H1 (cell line): ENCODE measurements at regions not wholly inside any gene's neighbourhood (a gene's known extent, or its start where the extent isn't known, plus 50 kb on each side); places are given as distances from the start of the nearest gene placed in this dataset.

Source experiments
- CTCF ChIA-PET: fragments of 300-600 bp; sonication (Branson Sonifier 250); formaldehyde crosslinking; loops from one replicate; lab custom pipeline; 2021; ENCODE audit not compliant: partially characterized antibody; lab: Charles Lee
- POLR2A ChIA-PET: fragments of 300-600 bp; sonication (Branson Sonifier 250); formaldehyde crosslinking; loops from one replicate; lab custom pipeline; 2021; ENCODE audit warnings: inconsistent platforms; ENCODE audit not compliant: partially characterized antibody; lab: Charles Lee
- DNase-seq, 2 experiments: peaks; one replicate each; pipeline versions ENCODE4 v3.0.0 to v3.0.0-alpha.2; 2010 to 2022; ENCODE audit warnings: low spot score in 2 of 2, low read depth in 1 of 2, mixed read lengths in 1 of 2
- FAIRE-seq: peaks from 2 replicates; lab custom pipeline; 2011; peaks lifted over from hg19 to GRCh38; lab: Jason Lieb, UNC
- H2AFZ ChIP-seq: 2 replicates; pipeline ENCODE4 v1.8.1; 2012; ENCODE audit warnings: low read length, inconsistent platforms
- H2AK5ac ChIP-seq: 2 replicates; pipeline ENCODE4 v1.6.1; 2013; ENCODE audit warnings: low read depth, low read length
- H2BK120ac ChIP-seq: replicated peaks from 2 replicates; pipeline ENCODE3; 2013; ENCODE audit warnings: low read depth, low read length, inconsistent platforms
- H2BK12ac ChIP-seq: 2 replicates; pipeline ENCODE4 v1.6.1; 2013; ENCODE audit warnings: low read depth, low read length
- H2BK15ac ChIP-seq: 2 replicates; pipeline ENCODE4 v1.6.1; 2013; ENCODE audit warnings: low read length
- H2BK20ac ChIP-seq: 2 replicates; pipeline ENCODE4 v1.6.1; 2013; ENCODE audit warnings: low read length
- H2BK5ac ChIP-seq: 2 replicates; pipeline ENCODE4 v1.6.1; 2013; ENCODE audit warnings: low read depth, low read length
- H3K14ac ChIP-seq: 2 replicates; pipeline ENCODE4 v1.6.1; 2013; ENCODE audit warnings: inconsistent platforms; ENCODE audit not compliant: insufficient read length
- H3K18ac ChIP-seq: 2 replicates; pipeline ENCODE4 v1.6.1; 2013; ENCODE audit warnings: low read length; ENCODE audit errors: extremely low read depth
- H3K23ac ChIP-seq: 2 replicates; pipeline ENCODE4 v1.6.1; 2013; ENCODE audit warnings: inconsistent platforms; ENCODE audit not compliant: insufficient read length
- H3K23me2 ChIP-seq: 2 replicates; pipeline ENCODE4 v1.6.1; 2013; ENCODE audit warnings: low read depth, low read length
- H3K27ac ChIP-seq: 2 replicates; pipeline ENCODE4 v1.6.1; 2011; ENCODE audit warnings: low read depth, low read length, inconsistent platforms
- H3K27me3 ChIP-seq, 4 experiments: replicated peaks in 1 of 4; 1 replicate in 1 of 4; 2 replicates in 3 of 4; pipeline versions ENCODE4 v1.6.1 to v1.8.1; 2011 to 2013; ENCODE audit warnings: low read length in 3 of 4, mild to moderate bottlenecking in 3 of 4, inconsistent platforms in 2 of 4, mixed read lengths in 2 of 4, moderate library complexity in 1 of 4; ENCODE audit not compliant: control insufficient read depth in 3 of 4, insufficient read depth in 3 of 4; ENCODE audit errors: extremely low read depth in 1 of 4
- H3K36me3 ChIP-seq, 4 experiments: 2 replicates each; pipeline versions ENCODE4 v1.6.1 to v1.8.1; 2011 to 2013; ENCODE audit warnings: mild to moderate bottlenecking in 4 of 4, low read length in 3 of 4, moderate library complexity in 2 of 4, control low read depth in 1 of 4, inconsistent platforms in 1 of 4; ENCODE audit not compliant: insufficient read depth in 4 of 4, control insufficient read depth in 2 of 4
- H3K4ac ChIP-seq: replicated peaks from 2 replicates; pipeline ENCODE3; 2013; ENCODE audit warnings: low read length, low read depth, mixed read lengths, inconsistent platforms; ENCODE audit not compliant: insufficient read length
- H3K4me1 ChIP-seq, 4 experiments: replicated peaks in 1 of 4; 1 replicate in 1 of 4; 2 replicates in 3 of 4; pipeline versions ENCODE4 v1.6.1 to v1.8.1; 2011 to 2013; ENCODE audit warnings: low read length in 3 of 4, inconsistent platforms in 2 of 4, mixed read lengths in 1 of 4; ENCODE audit not compliant: insufficient read depth in 4 of 4, control insufficient read depth in 3 of 4
- H3K4me2 ChIP-seq, 2 experiments: 2 replicates each; pipeline versions ENCODE4 v1.6.1 to v1.8.1; 2011 to 2013; ENCODE audit warnings: low read depth in 2 of 2, low read length in 2 of 2, control low read depth in 1 of 2, inconsistent platforms in 1 of 2, mild to moderate bottlenecking in 1 of 2; ENCODE audit not compliant: insufficient read depth in 1 of 2
- H3K4me3 ChIP-seq, 4 experiments: fragments of 200-600, 300-600 bp in 1 of 4; sonication (generic), shearing (Covaris generic), sonication (Bioruptor Twin) in 1 of 4; 2 replicates each; pipeline versions ENCODE4 v1.5.1 to v1.8.1; 2011 to 2016; ENCODE audit warnings: low read length in 4 of 4, low read depth in 3 of 4, control low read depth in 2 of 4, inconsistent platforms in 2 of 4, mild to moderate bottlenecking in 2 of 4, mixed read lengths in 1 of 4, moderate library complexity in 1 of 4; ENCODE audit not compliant: insufficient read depth in 2 of 4; ENCODE audit errors: extremely low read depth in 1 of 4
- H3K56ac ChIP-seq: replicated peaks from 2 replicates; pipeline ENCODE3; 2013; ENCODE audit warnings: low read depth, mild to moderate bottlenecking, mixed read lengths, low read length, inconsistent platforms; ENCODE audit not compliant: insufficient read length
- H3K79me1 ChIP-seq: 2 replicates; pipeline ENCODE4 v1.6.1; 2013; ENCODE audit warnings: low read depth, low read length, control low read depth
- H3K79me2 ChIP-seq, 2 experiments: 2 replicates each; pipeline versions ENCODE4 v1.6.1 to v1.8.1; 2012 to 2013; ENCODE audit warnings: low read length in 2 of 2, mild to moderate bottlenecking in 2 of 2, inconsistent platforms in 1 of 2; ENCODE audit not compliant: insufficient read depth in 2 of 2, control insufficient read depth in 1 of 2
- H3K9ac ChIP-seq, 4 experiments: replicated peaks in 1 of 4; 1 replicate in 1 of 4; 2 replicates in 3 of 4; pipeline versions ENCODE4 v1.6.1 to v1.8.1; 2011 to 2013; ENCODE audit warnings: low read depth in 3 of 4, low read length in 3 of 4, control low read depth in 2 of 4, mild to moderate bottlenecking in 2 of 4, moderate library complexity in 2 of 4, inconsistent platforms in 1 of 4; ENCODE audit errors: extremely low read depth in 1 of 4
- H3K9me3 ChIP-seq, 2 experiments: 2 replicates each; pipeline versions ENCODE4 v1.6.1 to v1.8.1; 2012 to 2013; ENCODE audit warnings: mild to moderate bottlenecking in 2 of 2, moderate library complexity in 2 of 2, control low read depth in 1 of 2, inconsistent platforms in 1 of 2, low read depth in 1 of 2, low read length in 1 of 2, mixed read lengths in 1 of 2; ENCODE audit not compliant: insufficient read depth in 2 of 2
- H4K20me1 ChIP-seq, 2 experiments: replicated peaks in 1 of 2; 2 replicates each; pipeline versions ENCODE3 to v1.8.1; 2011 to 2013; ENCODE audit warnings: inconsistent platforms in 2 of 2, low read length in 2 of 2, mild to moderate bottlenecking in 1 of 2; ENCODE audit not compliant: insufficient read depth in 2 of 2, control insufficient read depth in 1 of 2
- H4K5ac ChIP-seq: 2 replicates; pipeline ENCODE4 v1.6.1; 2013; ENCODE audit warnings: low read length, low read depth, mixed read lengths, inconsistent platforms; ENCODE audit not compliant: insufficient read length
- H4K8ac ChIP-seq: 2 replicates; pipeline ENCODE4 v1.8.0; 2013; ENCODE audit warnings: mild to moderate bottlenecking, moderate library complexity, low read length, inconsistent platforms; ENCODE audit not compliant: insufficient read depth; ENCODE audit errors: extremely low read depth
- H4K91ac ChIP-seq: replicated peaks from 2 replicates; pipeline ENCODE3; 2013; ENCODE audit warnings: low read length, mixed read lengths, inconsistent platforms; ENCODE audit not compliant: insufficient read length
- CEBPB ChIP-seq: IDR thresholded peaks from 2 replicates; pipeline ENCODE4 v1.6.1; 2012; ENCODE audit warnings: low read depth, low read length
- WGBS, 2 experiments: shearing (Covaris generic) in 1 of 2; methylation state at CpG; one replicate each; pipeline versions ENCODE4 v1.1.6 to v1.1.7; 2013 to 2015; ENCODE audit warnings: low lambda C conversion rate in 2 of 2, mixed read lengths in 2 of 2, inconsistent platforms in 1 of 2, low coverage in 1 of 2, missing lambda C conversion rate in 1 of 2; ENCODE audit not compliant: insufficient replicate concordance in 2 of 2, insufficient coverage in 1 of 2, insufficient read length in 1 of 2; ENCODE audit errors: extremely low coverage in 1 of 2, missing lambda C conversion rate in 1 of 2; 5-methylcytosine and 5-hydroxymethylcytosine counted together

- H2BK120ac ChIP-seq = no peak overlapping the region
- no peaks in the 10 kb centered on the region for H3K79me1 ChIP-seq
- H2BK20ac ChIP-seq = no peak overlapping the region
- H3K56ac ChIP-seq = no peak overlapping the region
- H3K79me2 ChIP-seq = no peaks in the 10 kb centered on the region
- H2AK5ac ChIP-seq = no peak overlapping the region
- H3K4ac ChIP-seq = peak overlapping the region; percentile 53
- H3K4me2 ChIP-seq = no peak overlapping the region
- no peak overlapping the region for H3K27ac ChIP-seq
- no peaks in the 10 kb centered on the region for H3K27me3 ChIP-seq
- H4K8ac ChIP-seq = no peak overlapping the region
- H2BK5ac ChIP-seq = no peak overlapping the region
- H2AFZ ChIP-seq = no peak overlapping the region
- no peaks in the 10 kb centered on the region for H4K20me1 ChIP-seq
- FAIRE-seq (no peak), DNase-seq (no peak)
- CTCF ChIA-PET = interaction anchor here (1.0 kb wide), 1 partner anchor 19 kb away, joined by 3 read pairs; no protein-coding TSS in a partner anchor
- H3K4me3 ChIP-seq = no peak overlapping the region
- no peaks in the 10 kb centered on the region for H3K23me2 ChIP-seq
- POLR2A ChIA-PET = no interaction called here
- H3K9ac ChIP-seq = no peak overlapping the region
- H3K9me3 ChIP-seq = no peaks in the 10 kb centered on the region
- no peak overlapping the region for H3K14ac ChIP-seq
- H2BK15ac ChIP-seq = no peak overlapping the region
- no peak overlapping the region for H3K23ac ChIP-seq
- 83% methylated on average over 9 of the region's 9 CpGs; no CpG with 5 or more reads in 1 of the 2 experiments for WGBS, 2 experiments
- H2BK12ac ChIP-seq = no peak overlapping the region
- no peak overlapping the region for H4K91ac ChIP-seq
- H3K4me1 ChIP-seq = peaks cover 0 to 2% (median 0%) of the 10 kb centered on the region in 4 experiments; a peak in 1 of 7 replicates
- no peak for TF ChIP-seq CEBPB
- H3K36me3 ChIP-seq = no peaks in the 10 kb centered on the region
- H4K5ac ChIP-seq = no peak overlapping the region
- H3K18ac ChIP-seq = no peak overlapping the region
Observed at GRCh38 chr3:127087441-127087840, 104.5 kb downstream of the PLXNA1 start.
